HEK293 (cell line): ENCODE measurements at regions not wholly inside any gene's neighbourhood (a gene's known extent, or its start where the extent isn't known, plus 50 kb on each side); places are given as distances from the start of the nearest gene placed in this dataset.

Experiments used
- IKZF3 ChIP-seq: fragments of 450-650 bp; IDR thresholded peaks from 2 replicates; pipeline ENCODE4 v1.5.0; 2018; ENCODE audit warnings: missing biosample characterization, mild to moderate bottlenecking, missing genetic modification characterization, moderate library complexity
- SCRT2 ChIP-seq: fragments of 450-650 bp; formaldehyde crosslinking; IDR thresholded peaks from 2 replicates; pipeline ENCODE4 v1.5.1; 2016; ENCODE audit warnings: missing biosample characterization, missing genetic modification characterization
- SP2 ChIP-seq: fragments of 450-650 bp; formaldehyde crosslinking; IDR thresholded peaks from 2 replicates; pipeline ENCODE4 v1.5.1; 2016; ENCODE audit warnings: missing biosample characterization, missing genetic modification characterization
- YY1 ChIP-seq: fragments of 450-650 bp; formaldehyde crosslinking; IDR thresholded peaks from 2 replicates; pipeline ENCODE4 v1.5.1; 2018; ENCODE audit warnings: missing biosample characterization, missing genetic modification characterization
- ZBTB17 ChIP-seq: fragments of 450-650 bp; formaldehyde crosslinking; IDR thresholded peaks from 2 replicates; pipeline ENCODE4 v1.5.1; 2016; ENCODE audit warnings: missing biosample characterization, missing genetic modification characterization
- ZNF132 ChIP-seq: fragments of 450-650 bp; formaldehyde crosslinking; IDR thresholded peaks from 2 replicates; pipeline ENCODE4 v1.5.1; 2017; ENCODE audit warnings: missing biosample characterization, missing genetic modification characterization, borderline replicate concordance
- ZNF24 ChIP-seq: fragments of 450-650 bp; formaldehyde crosslinking; IDR thresholded peaks from 2 replicates; pipeline ENCODE4 v1.5.1; 2016; ENCODE audit warnings: missing biosample characterization, missing genetic modification characterization
- ZNF274 ChIP-seq, 2 experiments: fragments of 200-500 bp in 1 of 2; fragments of 450-650 bp in 1 of 2; sonication (Bioruptor generic) in 1 of 2; formaldehyde crosslinking in 1 of 2; IDR thresholded peaks; 2 replicates each; pipeline versions ENCODE4 v1.5.1 to v1.6.1; 2014 to 2016; ENCODE audit warnings: borderline replicate concordance in 1 of 2, inconsistent platforms in 1 of 2, low read length in 1 of 2, missing biosample characterization in 1 of 2, missing genetic modification characterization in 1 of 2
- ZNF324 ChIP-seq: fragments of 450-650 bp; formaldehyde crosslinking; IDR thresholded peaks from 2 replicates; pipeline ENCODE4 v1.5.1; 2016; ENCODE audit warnings: missing biosample characterization, missing genetic modification characterization
- ZNF362 ChIP-seq: fragments of 450-650 bp; formaldehyde crosslinking; IDR thresholded peaks from 2 replicates; pipeline ENCODE4 v1.5.1; 2016; ENCODE audit warnings: missing biosample characterization, missing genetic modification characterization
- ZNF521 ChIP-seq: fragments of 450-650 bp; formaldehyde crosslinking; IDR thresholded peaks from 2 replicates; pipeline ENCODE4 v1.5.1; 2017; ENCODE audit warnings: missing biosample characterization, mild to moderate bottlenecking, missing genetic modification characterization
- TF ChIP-seq, protein P1 (sequence below): fragments of 450-650 bp; IDR thresholded peaks from 2 replicates; pipeline ENCODE4 v1.5.1; 2018; ENCODE audit warnings: missing biosample characterization, missing genetic modification characterization
- TF ChIP-seq, protein P2 (sequence below): fragments of 450-650 bp; formaldehyde crosslinking; IDR thresholded peaks from 2 replicates; pipeline ENCODE4 v1.5.1; 2016; ENCODE audit warnings: missing biosample characterization, missing genetic modification characterization
- TF ChIP-seq, protein P3 (sequence below): fragments of 450-650 bp; formaldehyde crosslinking; IDR thresholded peaks from 2 replicates; pipeline ENCODE4 v1.5.1; 2017; ENCODE audit warnings: missing biosample characterization, missing genetic modification characterization

GRCh38 chr3:148100476-148100875 is 597.2 kb upstream of the AGTR1 start:
- TF ChIP-seq ZNF24 (tag by site-specific recombination) (no peak), SP2 (no peak), ZBTB17 (tag by site-specific recombination) (no peak), YY1 (tag by site-specific recombination) (no peak), ZNF521 (tag by site-specific recombination) (no peak), ZNF274 (IDR thresholded peaks at IDR 0.05; ENCODE audit: low read length) (no peak), ZNF274 (tag by site-specific recombination; IDR thresholded peaks at IDR 0.05; ENCODE audit: borderline replicate concordance) (no peak), IKZF3 (tag by site-specific recombination) (no peak), ZNF132 (no peak), ZNF362 (tag by site-specific recombination) (no peak), ZNF324 (tag by site-specific recombination) (no peak), SCRT2 (tag by site-specific recombination) (no peak)
- TF ChIP-seq, protein P1, sequence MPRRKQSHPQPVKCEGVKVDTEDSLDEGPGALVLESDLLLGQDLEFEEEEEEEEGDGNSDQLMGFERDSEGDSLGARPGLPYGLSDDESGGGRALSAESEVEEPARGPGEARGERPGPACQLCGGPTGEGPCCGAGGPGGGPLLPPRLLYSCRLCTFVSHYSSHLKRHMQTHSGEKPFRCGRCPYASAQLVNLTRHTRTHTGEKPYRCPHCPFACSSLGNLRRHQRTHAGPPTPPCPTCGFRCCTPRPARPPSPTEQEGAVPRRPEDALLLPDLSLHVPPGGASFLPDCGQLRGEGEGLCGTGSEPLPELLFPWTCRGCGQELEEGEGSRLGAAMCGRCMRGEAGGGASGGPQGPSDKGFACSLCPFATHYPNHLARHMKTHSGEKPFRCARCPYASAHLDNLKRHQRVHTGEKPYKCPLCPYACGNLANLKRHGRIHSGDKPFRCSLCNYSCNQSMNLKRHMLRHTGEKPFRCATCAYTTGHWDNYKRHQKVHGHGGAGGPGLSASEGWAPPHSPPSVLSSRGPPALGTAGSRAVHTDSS (tag by site-specific recombination), result no peak
- TF ChIP-seq, protein P2, sequence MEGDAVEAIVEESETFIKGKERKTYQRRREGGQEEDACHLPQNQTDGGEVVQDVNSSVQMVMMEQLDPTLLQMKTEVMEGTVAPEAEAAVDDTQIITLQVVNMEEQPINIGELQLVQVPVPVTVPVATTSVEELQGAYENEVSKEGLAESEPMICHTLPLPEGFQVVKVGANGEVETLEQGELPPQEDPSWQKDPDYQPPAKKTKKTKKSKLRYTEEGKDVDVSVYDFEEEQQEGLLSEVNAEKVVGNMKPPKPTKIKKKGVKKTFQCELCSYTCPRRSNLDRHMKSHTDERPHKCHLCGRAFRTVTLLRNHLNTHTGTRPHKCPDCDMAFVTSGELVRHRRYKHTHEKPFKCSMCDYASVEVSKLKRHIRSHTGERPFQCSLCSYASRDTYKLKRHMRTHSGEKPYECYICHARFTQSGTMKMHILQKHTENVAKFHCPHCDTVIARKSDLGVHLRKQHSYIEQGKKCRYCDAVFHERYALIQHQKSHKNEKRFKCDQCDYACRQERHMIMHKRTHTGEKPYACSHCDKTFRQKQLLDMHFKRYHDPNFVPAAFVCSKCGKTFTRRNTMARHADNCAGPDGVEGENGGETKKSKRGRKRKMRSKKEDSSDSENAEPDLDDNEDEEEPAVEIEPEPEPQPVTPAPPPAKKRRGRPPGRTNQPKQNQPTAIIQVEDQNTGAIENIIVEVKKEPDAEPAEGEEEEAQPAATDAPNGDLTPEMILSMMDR (tag by site-specific recombination), result no peak
- TF ChIP-seq, protein P3, sequence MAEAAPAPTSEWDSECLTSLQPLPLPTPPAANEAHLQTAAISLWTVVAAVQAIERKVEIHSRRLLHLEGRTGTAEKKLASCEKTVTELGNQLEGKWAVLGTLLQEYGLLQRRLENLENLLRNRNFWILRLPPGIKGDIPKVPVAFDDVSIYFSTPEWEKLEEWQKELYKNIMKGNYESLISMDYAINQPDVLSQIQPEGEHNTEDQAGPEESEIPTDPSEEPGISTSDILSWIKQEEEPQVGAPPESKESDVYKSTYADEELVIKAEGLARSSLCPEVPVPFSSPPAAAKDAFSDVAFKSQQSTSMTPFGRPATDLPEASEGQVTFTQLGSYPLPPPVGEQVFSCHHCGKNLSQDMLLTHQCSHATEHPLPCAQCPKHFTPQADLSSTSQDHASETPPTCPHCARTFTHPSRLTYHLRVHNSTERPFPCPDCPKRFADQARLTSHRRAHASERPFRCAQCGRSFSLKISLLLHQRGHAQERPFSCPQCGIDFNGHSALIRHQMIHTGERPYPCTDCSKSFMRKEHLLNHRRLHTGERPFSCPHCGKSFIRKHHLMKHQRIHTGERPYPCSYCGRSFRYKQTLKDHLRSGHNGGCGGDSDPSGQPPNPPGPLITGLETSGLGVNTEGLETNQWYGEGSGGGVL (tag by site-specific recombination), result no peak
